Liver (tissue), 3 donors: ENCODE measurements at regions not wholly inside any gene's neighbourhood (a gene's known extent, or its start where the extent isn't known, plus 50 kb on each side); places are given as distances from the start of the nearest gene placed in this dataset.

Experiments
- FOXA1 ChIP-seq: IDR thresholded peaks from 2 replicates; pipeline ENCODE4 v1.6.1; 2016; ENCODE audit warnings: antibody characterized with exemption
- GABPA ChIP-seq, 2 donors: IDR thresholded peaks in 1 of 2; conservative IDR thresholded peaks in 1 of 2; 2 replicates each; pipeline ENCODE4 v1.6.1; 2016; ENCODE audit warnings: antibody characterized with exemption in 2 of 2, mild to moderate bottlenecking in 1 of 2, moderate library complexity in 1 of 2
- JUND ChIP-seq, 2 donors: IDR thresholded peaks; 2 replicates each; pipeline ENCODE4 v1.6.1; 2016; ENCODE audit warnings: antibody characterized with exemption in 2 of 2
- RAD21 ChIP-seq, 2 donors: IDR thresholded peaks; 2 replicates each; pipeline ENCODE4 v1.6.1; 2016; ENCODE audit warnings: antibody characterized with exemption in 2 of 2, mild to moderate bottlenecking in 2 of 2
- TAF1 ChIP-seq: conservative IDR thresholded peaks from 2 replicates; pipeline ENCODE4 v1.6.1; 2016; ENCODE audit warnings: antibody characterized with exemption, mild to moderate bottlenecking
- YY1 ChIP-seq: IDR thresholded peaks from 2 replicates; pipeline ENCODE4 v1.6.1; 2016; ENCODE audit warnings: antibody characterized with exemption, mild to moderate bottlenecking
- TF ChIP-seq, protein P1 (sequence below): fragments of 150-350 bp; IDR thresholded peaks from 2 replicates; pipeline ENCODE4 v1.5.1; 2017; ENCODE audit warnings: improper control_type of control experiment, low read depth, low read length; ENCODE audit not compliant: missing input control
- TF ChIP-seq, protein P2 (sequence below): IDR thresholded peaks from 2 replicates; pipeline ENCODE4 v1.6.1; 2016; ENCODE audit warnings: antibody characterized with exemption, mild to moderate bottlenecking
- TF ChIP-seq, protein P3 (sequence below): IDR thresholded peaks from 2 replicates; pipeline ENCODE4 v1.6.1; 2016; ENCODE audit warnings: antibody characterized with exemption
- TF ChIP-seq, protein P4 (sequence below): IDR thresholded peaks from 2 replicates; pipeline ENCODE4 v1.6.1; 2016; ENCODE audit warnings: antibody characterized with exemption
- TF ChIP-seq, protein P5 (sequence below): IDR thresholded peaks from 2 replicates; pipeline ENCODE4 v1.6.1; 2016; ENCODE audit warnings: antibody characterized with exemption
- donor health status: healthy.
- donor health status: healthy.

DNA sequence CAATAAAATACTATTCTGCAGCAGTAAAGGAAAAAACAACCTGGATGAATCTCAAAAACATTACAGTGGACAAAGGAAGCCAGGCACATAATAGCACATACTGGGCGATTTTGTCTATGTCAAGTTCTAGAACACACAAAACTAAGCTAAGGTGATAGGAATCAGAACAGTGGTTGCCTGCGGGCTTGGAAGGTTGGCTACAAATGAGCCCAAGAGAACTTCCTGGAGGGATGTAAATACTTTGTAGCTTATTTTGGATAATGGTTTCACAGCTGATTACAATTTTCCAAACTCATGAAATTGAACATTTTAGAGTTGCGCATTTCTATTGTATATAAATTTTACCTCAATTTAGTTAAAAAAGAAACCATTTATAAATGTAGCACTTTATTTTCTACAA is 67.6 kb upstream of the CES5A start:
- TF ChIP-seq, protein P1, sequence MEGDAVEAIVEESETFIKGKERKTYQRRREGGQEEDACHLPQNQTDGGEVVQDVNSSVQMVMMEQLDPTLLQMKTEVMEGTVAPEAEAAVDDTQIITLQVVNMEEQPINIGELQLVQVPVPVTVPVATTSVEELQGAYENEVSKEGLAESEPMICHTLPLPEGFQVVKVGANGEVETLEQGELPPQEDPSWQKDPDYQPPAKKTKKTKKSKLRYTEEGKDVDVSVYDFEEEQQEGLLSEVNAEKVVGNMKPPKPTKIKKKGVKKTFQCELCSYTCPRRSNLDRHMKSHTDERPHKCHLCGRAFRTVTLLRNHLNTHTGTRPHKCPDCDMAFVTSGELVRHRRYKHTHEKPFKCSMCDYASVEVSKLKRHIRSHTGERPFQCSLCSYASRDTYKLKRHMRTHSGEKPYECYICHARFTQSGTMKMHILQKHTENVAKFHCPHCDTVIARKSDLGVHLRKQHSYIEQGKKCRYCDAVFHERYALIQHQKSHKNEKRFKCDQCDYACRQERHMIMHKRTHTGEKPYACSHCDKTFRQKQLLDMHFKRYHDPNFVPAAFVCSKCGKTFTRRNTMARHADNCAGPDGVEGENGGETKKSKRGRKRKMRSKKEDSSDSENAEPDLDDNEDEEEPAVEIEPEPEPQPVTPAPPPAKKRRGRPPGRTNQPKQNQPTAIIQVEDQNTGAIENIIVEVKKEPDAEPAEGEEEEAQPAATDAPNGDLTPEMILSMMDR = no peak
- TF ChIP-seq, protein P2, sequence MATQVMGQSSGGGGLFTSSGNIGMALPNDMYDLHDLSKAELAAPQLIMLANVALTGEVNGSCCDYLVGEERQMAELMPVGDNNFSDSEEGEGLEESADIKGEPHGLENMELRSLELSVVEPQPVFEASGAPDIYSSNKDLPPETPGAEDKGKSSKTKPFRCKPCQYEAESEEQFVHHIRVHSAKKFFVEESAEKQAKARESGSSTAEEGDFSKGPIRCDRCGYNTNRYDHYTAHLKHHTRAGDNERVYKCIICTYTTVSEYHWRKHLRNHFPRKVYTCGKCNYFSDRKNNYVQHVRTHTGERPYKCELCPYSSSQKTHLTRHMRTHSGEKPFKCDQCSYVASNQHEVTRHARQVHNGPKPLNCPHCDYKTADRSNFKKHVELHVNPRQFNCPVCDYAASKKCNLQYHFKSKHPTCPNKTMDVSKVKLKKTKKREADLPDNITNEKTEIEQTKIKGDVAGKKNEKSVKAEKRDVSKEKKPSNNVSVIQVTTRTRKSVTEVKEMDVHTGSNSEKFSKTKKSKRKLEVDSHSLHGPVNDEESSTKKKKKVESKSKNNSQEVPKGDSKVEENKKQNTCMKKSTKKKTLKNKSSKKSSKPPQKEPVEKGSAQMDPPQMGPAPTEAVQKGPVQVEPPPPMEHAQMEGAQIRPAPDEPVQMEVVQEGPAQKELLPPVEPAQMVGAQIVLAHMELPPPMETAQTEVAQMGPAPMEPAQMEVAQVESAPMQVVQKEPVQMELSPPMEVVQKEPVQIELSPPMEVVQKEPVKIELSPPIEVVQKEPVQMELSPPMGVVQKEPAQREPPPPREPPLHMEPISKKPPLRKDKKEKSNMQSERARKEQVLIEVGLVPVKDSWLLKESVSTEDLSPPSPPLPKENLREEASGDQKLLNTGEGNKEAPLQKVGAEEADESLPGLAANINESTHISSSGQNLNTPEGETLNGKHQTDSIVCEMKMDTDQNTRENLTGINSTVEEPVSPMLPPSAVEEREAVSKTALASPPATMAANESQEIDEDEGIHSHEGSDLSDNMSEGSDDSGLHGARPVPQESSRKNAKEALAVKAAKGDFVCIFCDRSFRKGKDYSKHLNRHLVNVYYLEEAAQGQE = no peak
- TF ChIP-seq, protein P3, sequence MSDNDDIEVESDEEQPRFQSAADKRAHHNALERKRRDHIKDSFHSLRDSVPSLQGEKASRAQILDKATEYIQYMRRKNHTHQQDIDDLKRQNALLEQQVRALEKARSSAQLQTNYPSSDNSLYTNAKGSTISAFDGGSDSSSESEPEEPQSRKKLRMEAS = no peak
- no peak for TF ChIP-seq TAF1
- TF ChIP-seq JUND (IDR thresholded peaks at IDR 0.05) = no peak
- no peak for TF ChIP-seq FOXA1
- TF ChIP-seq, protein P4, sequence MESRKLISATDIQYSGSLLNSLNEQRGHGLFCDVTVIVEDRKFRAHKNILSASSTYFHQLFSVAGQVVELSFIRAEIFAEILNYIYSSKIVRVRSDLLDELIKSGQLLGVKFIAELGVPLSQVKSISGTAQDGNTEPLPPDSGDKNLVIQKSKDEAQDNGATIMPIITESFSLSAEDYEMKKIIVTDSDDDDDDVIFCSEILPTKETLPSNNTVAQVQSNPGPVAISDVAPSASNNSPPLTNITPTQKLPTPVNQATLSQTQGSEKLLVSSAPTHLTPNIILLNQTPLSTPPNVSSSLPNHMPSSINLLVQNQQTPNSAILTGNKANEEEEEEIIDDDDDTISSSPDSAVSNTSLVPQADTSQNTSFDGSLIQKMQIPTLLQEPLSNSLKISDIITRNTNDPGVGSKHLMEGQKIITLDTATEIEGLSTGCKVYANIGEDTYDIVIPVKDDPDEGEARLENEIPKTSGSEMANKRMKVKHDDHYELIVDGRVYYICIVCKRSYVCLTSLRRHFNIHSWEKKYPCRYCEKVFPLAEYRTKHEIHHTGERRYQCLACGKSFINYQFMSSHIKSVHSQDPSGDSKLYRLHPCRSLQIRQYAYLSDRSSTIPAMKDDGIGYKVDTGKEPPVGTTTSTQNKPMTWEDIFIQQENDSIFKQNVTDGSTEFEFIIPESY = no peak
- TF ChIP-seq GABPA (IDR thresholded peaks at IDR 0.05 in 1 of 2, conservative IDR thresholded peaks at IDR 0.05 in 1 of 2) = no peak
- no peak for TF ChIP-seq YY1
- TF ChIP-seq, protein P5, sequence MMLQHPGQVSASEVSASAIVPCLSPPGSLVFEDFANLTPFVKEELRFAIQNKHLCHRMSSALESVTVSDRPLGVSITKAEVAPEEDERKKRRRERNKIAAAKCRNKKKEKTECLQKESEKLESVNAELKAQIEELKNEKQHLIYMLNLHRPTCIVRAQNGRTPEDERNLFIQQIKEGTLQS = no peak
- no peak for TF ChIP-seq RAD21 (IDR thresholded peaks at IDR 0.05)
